IPS DF 6.9 (cell line): ENCODE measurements at regions not wholly inside any gene's neighbourhood (a gene's known extent, or its start where the extent isn't known, plus 50 kb on each side); places are given as distances from the start of the nearest gene placed in this dataset.

Experiments used
- DNase-seq: peaks from one replicate; pipeline ENCODE4 v3.0.0-alpha.2; 2013; ENCODE audit warnings: low read depth, low spot score
- H3K27ac ChIP-seq: one replicate; pipeline ENCODE4 v1.5.1; 2013; ENCODE audit warnings: low read length, control low read depth
- H3K27me3 ChIP-seq: 2 replicates; pipeline ENCODE4 v1.6.1; 2013; ENCODE audit warnings: mild to moderate bottlenecking, low read length; ENCODE audit not compliant: control insufficient read depth, insufficient read depth
- H3K36me3 ChIP-seq: 2 replicates; pipeline ENCODE4 v1.6.1; 2013; ENCODE audit warnings: low read length; ENCODE audit not compliant: control insufficient read depth, insufficient read depth
- H3K4me1 ChIP-seq: 2 replicates; pipeline ENCODE4 v1.6.1; 2013; ENCODE audit warnings: low read length; ENCODE audit not compliant: control insufficient read depth, insufficient read depth
- H3K4me3 ChIP-seq: 2 replicates; pipeline ENCODE4 v1.5.1; 2013; ENCODE audit warnings: mild to moderate bottlenecking, low read length
- H3K9me3 ChIP-seq: 2 replicates; pipeline ENCODE4 v1.6.1; 2013; ENCODE audit warnings: low read length, inconsistent platforms; ENCODE audit not compliant: control insufficient read depth, insufficient read depth
- WGBS: extraction: QIAGEN DNeasy Blood & Tissue Kit; methylation state at CpG from one replicate; pipeline ENCODE4 v1.1.7; 2013; ENCODE audit warnings: mixed read lengths, missing lambda C conversion rate; ENCODE audit not compliant: insufficient read length, insufficient coverage; 5-methylcytosine and 5-hydroxymethylcytosine counted together

DNA sequence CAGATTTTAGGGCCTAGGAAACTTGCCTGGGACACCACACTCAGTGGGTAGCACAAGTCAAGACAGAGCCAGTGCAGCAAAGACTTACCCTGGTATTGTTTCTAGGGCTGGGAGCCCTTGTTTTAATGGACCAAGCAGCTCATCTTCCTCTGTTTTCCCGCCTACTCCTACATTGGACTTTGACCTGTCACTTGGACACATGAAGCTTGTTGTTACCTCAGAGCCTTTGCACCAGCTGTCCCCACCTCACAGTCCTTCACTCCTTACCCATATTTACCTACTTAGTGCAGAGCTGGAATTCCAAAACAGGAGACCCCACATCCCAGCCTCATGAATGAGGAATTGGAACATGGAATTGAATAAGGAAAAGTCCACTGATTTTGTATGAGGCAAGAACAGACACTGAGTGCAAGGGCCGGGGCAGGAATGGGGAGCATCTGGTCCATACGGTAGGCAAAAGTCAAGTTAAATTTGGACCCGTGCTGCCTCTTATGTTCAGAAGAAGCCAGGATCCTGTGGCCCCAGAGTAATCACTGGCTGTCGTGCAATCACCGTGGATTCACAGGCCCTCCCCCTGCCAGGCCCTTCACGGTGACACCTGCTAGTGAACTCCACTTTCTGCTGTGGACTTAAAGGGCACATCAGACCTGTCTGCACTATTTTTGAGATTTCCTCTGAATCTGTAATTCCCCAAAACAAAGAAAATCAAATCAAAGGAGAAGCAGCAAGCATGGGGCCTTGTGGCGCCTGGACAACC is 236.9 kb upstream of the PMEPA1 start:
- no CpG with 5 or more reads among the region's 8 CpGs for WGBS
- Histone ChIP-seq H3K36me3 (no peaks in the 10 kb centered on the region), H3K27me3 (no peaks in the 10 kb centered on the region), H3K4me1 (no peaks in the 10 kb centered on the region), H3K27ac (no peak overlapping the region), H3K9me3 (no peaks in the 10 kb centered on the region), H3K4me3 (no peak overlapping the region)
- no peak for DNase-seq

DNA sequence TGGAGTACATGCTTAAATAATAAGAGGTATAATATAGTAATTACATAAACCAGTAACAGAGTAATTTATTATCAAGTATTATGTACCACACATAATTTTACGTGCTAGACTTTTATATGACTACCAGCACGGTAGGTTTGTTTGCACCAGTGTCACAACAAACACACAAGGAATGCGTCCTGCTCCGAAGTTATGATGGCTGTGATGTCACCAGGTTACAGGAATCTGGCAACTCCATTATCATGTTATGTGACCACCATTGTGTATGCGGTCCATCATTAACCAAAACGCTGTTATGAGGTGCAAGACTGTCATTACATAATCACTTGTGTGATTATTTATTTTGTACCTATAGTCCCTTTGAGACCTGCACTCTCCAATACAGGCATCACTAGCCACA is 235.2 kb upstream of the PMEPA1 start:
- DNase-seq, result no peak
- Histone ChIP-seq H3K4me1 (no peaks in the 10 kb centered on the region), H3K27me3 (no peaks in the 10 kb centered on the region), H3K9me3 (no peaks in the 10 kb centered on the region), H3K36me3 (no peaks in the 10 kb centered on the region), H3K4me3 (no peak overlapping the region), H3K27ac (no peak overlapping the region)
- WGBS, result no CpG with 5 or more reads among the region's 6 CpGs

DNA sequence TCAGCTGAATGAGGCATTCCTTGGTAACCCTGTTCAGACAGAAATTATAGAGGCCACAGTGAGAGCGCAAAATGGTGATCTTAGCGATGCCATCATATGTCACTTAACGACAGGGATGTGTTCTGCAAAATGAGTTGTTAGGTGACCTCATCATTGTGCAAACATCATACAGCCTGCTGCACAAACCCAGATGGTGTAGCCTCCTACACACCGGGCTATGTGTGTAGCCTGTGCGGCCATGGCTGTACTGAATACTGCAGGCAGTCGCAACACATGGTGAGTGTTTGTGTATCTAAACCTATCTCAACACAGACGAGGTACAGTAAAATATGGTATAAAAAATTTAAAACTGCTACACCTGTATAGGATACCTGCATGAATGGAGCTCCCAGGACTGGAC is 234.1 kb upstream of the PMEPA1 start:
- Histone ChIP-seq H3K27ac (no peak overlapping the region), H3K36me3 (no peaks in the 10 kb centered on the region), H3K27me3 (no peaks in the 10 kb centered on the region), H3K4me3 (no peak overlapping the region), H3K4me1 (no peaks in the 10 kb centered on the region), H3K9me3 (no peaks in the 10 kb centered on the region)
- no peak for DNase-seq
- no CpG with 5 or more reads among the region's 7 CpGs for WGBS

DNA sequence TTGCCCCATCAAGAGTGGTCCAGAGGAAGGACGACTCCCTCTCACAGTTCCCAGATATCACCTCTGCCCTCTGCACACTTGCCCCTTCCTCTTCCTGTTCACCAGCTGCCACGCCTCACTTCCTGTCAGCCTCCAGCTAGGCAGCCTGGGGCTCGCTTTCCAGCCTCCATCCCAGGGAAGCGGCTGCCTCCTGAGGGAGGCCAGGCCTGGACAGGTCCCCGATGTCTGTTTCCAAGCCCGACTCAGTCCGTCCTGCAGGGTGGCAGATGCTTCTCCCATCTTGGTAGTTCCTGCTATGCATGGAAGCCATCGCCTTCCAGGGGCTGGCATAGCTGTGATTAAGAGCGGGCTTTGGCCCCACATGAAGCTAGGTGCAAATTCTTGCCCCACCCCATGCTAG is 233.5 kb upstream of the PMEPA1 start:
- no peaks in the 10 kb centered on the region for H3K27me3 ChIP-seq
- no peak overlapping the region for H3K4me3 ChIP-seq
- no peak overlapping the region for H3K27ac ChIP-seq
- DNase-seq, result no peak
- H3K9me3 ChIP-seq, result no peaks in the 10 kb centered on the region
- no peaks in the 10 kb centered on the region for H3K36me3 ChIP-seq
- no peaks in the 10 kb centered on the region for H3K4me1 ChIP-seq
- WGBS, result no CpG with 5 or more reads among the region's 9 CpGs

DNA sequence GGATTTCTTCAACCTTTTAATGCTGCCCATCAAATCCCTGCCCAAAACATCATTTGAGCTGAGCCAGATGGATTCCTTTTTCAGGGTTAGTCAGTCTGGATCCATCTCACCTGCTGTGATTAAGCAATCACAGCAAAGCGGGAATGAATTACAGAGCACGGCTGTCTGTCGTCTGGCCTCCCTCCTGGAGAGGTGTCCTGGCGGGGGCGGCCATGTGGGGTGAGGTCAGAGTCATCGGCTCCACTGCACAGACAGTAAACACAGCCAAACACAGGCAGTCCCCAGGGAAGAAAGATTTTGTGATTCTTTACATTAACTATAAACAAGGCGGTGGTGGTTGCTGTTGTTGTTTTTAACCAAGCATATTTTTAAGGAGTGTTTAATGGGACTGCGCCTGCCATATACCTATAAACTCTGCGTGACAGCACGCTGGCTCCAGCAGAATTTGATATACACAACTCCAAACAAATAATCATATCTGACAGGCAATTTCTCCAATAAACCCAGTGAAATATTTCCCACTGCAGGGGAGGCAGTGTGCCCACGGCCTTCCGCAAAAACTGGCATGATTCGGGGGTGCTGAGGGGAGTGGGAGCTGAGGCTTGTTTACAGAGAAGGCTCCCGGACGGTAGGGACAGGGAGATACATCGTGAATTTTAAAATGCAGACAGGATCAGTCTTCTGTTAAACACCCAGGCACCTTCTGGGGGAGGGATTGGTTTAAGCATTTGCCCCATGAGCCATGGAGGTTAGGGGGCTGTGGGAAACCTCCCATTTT is 232.0 kb upstream of the PMEPA1 start:
- Histone ChIP-seq H3K36me3 (no peaks in the 10 kb centered on the region), H3K4me1 (no peaks in the 10 kb centered on the region), H3K4me3 (no peak overlapping the region), H3K27me3 (no peaks in the 10 kb centered on the region), H3K27ac (no peak overlapping the region), H3K9me3 (no peaks in the 10 kb centered on the region)
- no peak for DNase-seq
- no CpG with 5 or more reads among the region's 16 CpGs for WGBS

DNA sequence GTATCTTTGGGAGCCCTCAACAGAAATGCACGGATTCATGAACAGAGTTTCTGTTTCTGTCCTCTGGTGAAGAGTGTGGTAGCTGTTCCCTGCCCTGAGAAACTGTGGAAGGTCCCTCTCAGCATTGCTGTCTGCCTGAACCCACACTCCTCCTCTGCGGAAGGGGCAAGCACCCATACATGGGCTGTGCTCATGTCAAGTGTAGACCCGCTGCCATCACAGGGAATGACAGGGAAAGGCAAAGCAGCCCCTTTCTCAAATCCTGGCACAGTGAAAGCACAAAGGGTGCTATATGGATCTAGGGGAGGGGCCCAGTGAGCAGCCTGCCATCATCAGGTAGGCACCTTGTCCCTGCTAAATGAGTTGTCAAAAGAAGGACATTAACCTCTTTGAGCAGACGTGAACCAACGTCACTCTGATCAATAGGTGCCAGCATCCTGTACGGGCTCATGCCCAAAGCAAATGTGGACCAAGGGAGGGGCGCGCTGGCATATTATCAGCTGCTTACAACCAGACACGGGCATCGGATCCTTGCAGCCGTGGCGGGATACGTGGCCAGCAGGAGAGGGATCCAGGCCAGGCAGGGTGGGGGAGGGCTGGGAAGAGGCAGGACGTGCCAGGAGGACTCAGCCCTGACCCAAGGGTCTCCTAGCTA is 231.2 kb upstream of the PMEPA1 start:
- no peak overlapping the region for H3K4me3 ChIP-seq
- no peaks in the 10 kb centered on the region for H3K4me1 ChIP-seq
- no peak overlapping the region for H3K27ac ChIP-seq
- no peak for DNase-seq
- no CpG with 5 or more reads among the region's 14 CpGs for WGBS
- no peaks in the 10 kb centered on the region for H3K9me3 ChIP-seq
- H3K36me3 ChIP-seq, result no peaks in the 10 kb centered on the region
- H3K27me3 ChIP-seq, result no peaks in the 10 kb centered on the region

DNA sequence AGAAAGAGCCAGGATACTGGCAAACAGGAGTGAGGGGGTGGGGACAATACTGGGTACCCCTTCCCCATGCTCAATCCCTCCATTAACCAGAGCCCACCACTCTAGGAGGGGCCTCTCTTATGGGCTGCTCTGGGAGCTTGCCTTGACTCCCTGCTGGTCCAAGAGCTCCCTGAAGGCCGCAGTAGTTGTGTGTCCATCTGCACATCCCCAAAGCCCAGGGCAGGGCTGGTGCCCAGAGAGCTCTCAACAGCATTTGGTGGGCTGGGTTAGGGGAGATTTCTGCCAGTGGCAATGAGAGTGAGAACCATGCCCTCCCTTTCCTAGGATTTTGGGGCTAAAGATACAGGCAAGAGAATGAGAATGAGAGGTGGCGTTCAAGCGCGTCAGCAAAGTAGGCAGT is 230.6 kb upstream of the PMEPA1 start:
- H3K36me3 ChIP-seq, result no peaks in the 10 kb centered on the region
- H3K27ac ChIP-seq, result no peak overlapping the region
- H3K4me3 ChIP-seq, result no peak overlapping the region
- no peaks in the 10 kb centered on the region for H3K4me1 ChIP-seq
- no peak for DNase-seq
- H3K27me3 ChIP-seq, result no peaks in the 10 kb centered on the region
- no CpG with 5 or more reads among the region's 4 CpGs for WGBS
- no peaks in the 10 kb centered on the region for H3K9me3 ChIP-seq

DNA sequence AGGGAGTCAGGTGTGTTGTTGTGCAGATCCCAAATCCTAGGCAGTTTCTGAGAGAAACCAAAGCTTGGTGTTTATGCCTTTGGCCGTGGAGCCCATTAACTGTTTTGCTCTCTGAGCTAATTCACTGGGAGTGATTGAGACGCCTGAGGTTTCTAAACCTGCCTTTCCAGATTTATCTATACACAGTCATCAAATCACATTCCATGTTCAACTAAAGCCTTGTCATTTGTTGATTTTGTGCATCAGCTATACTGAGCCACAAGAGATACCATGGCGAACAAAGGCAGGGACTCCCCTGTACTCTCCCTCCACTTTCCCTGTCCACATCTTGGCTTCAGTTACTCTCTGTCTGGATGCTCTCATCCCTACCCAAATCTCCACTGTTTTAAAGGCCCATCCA is 229.7 kb upstream of the PMEPA1 start:
- no peak for DNase-seq
- no peak overlapping the region for H3K4me3 ChIP-seq
- H3K9me3 ChIP-seq, result no peaks in the 10 kb centered on the region
- H3K36me3 ChIP-seq, result no peaks in the 10 kb centered on the region
- no peak overlapping the region for H3K27ac ChIP-seq
- WGBS, result no CpG with 5 or more reads among the region's 3 CpGs
- H3K27me3 ChIP-seq, result no peaks in the 10 kb centered on the region
- no peaks in the 10 kb centered on the region for H3K4me1 ChIP-seq

DNA sequence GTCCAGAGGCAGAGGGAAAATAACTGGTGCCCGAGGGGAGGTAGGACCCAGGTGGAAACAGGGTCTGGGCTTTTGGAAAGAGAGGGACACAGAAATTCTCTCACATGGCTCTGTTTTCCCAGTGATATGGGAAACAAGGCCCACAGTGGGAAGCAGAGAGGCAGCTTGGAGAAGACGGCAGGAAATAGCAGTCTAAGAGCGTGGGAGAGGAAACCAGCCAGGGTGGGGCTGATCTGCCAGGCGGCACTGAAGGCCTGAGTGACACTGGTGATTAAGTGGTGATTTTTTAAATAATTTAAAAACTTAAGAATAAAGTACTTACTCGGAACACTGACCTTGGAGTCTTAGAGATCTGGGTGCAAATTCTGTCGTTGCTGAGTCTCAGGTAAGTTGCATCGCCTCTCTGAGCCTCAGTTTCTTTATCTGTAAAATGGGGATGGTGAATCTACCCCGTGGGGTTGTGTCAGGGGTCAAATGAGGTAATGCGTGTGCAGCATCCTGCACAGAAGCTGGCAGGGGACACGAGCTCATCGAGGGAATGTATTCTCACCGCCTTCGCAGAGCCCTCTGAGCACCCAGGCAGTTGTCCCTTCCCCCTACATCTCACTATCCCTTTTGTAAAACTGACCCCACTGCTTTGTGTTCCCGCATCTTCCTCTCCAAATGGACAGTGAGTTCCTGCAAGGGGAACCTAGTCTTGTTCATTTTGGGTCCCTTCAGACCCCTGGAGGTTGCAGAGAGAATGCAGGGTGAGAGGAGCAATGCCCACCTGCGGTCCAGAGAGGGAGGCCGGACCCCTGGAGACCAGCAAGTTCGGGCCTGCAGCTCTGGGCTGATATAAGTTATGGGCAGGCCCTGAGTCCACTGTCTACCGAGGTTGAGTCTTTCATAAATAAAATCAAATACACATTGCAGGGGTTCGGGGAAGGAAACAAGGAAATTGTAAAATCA is 228.6 kb upstream of the PMEPA1 start:
- no CpG with 5 or more reads among the region's 19 CpGs for WGBS
- no peak for DNase-seq
- H3K27me3 ChIP-seq, result no peaks in the 10 kb centered on the region
- H3K27ac ChIP-seq, result no peak overlapping the region
- no peaks in the 10 kb centered on the region for H3K4me1 ChIP-seq
- no peaks in the 10 kb centered on the region for H3K36me3 ChIP-seq
- H3K4me3 ChIP-seq, result no peak overlapping the region
- H3K9me3 ChIP-seq, result no peaks in the 10 kb centered on the region
